Caco-2 (cell line): ENCODE measurements at regions not wholly inside any gene's neighbourhood (a gene's known extent, or its start where the extent isn't known, plus 50 kb on each side); places are given as distances from the start of the nearest gene placed in this dataset.

ENCODE experiments used
- BruUV-seq: library from RNA; stranded (reverse); fragments of 400-500 nt; replicated peaks from 2 replicates; lab custom pipeline; 2021; lab: Mats Ljungman, UMichigan
- CTCF ChIA-PET: fragments of 300-600 bp; sonication (Branson Sonifier 250); formaldehyde crosslinking; loops from one replicate; lab custom pipeline; 2022; ENCODE audit warnings: antibody characterized with exemption; lab: Charles Lee
- POLR2A ChIA-PET: fragments of 300-600 bp; sonication (Branson Sonifier 250); formaldehyde crosslinking; loops from one replicate; lab custom pipeline; 2022; ENCODE audit warnings: antibody characterized with exemption; lab: Charles Lee
- DNase-seq, 2 experiments: peaks; one replicate each; pipeline versions ENCODE4 v3.0.0 to v3.0.0-alpha.2; 2020 to 2022
- H3K27me3 ChIP-seq: replicated peaks from 2 replicates; pipeline ENCODE4 v1.6.0; 2011; ENCODE audit warnings: low read length; ENCODE audit not compliant: control insufficient read depth, insufficient read depth
- H3K36me3 ChIP-seq: 2 replicates; pipeline ENCODE4 v1.5.1; 2011; ENCODE audit warnings: low read length; ENCODE audit not compliant: control insufficient read depth, insufficient read depth
- H3K4me1 ChIP-seq: fragments of 250-450 bp; sonication (Bioruptor Pico); 2 replicates; pipeline ENCODE4 v1.5.1; 2020; ENCODE audit warnings: mild to moderate bottlenecking
- H3K4me3 ChIP-seq: 2 replicates; pipeline ENCODE4 v1.5.1; 2011; ENCODE audit warnings: low read depth, mild to moderate bottlenecking, control low read depth, low read length
- H3K9me3 ChIP-seq: fragments of 250-450 bp; sonication (Bioruptor Pico); 2 replicates; pipeline ENCODE4 v1.5.1; 2020; ENCODE audit warnings: mild to moderate bottlenecking, moderate library complexity
- H3K27ac Mint-ChIP-seq: one replicate; pipeline ENCODE4 v1.8.0; 2022; ENCODE audit warnings: mixed read lengths; ENCODE audit not compliant: unreplicated experiment
- H3K27me3 Mint-ChIP-seq: one replicate; pipeline ENCODE4 v1.8.0; 2022; ENCODE audit warnings: mixed read lengths; ENCODE audit not compliant: insufficient read depth, unreplicated experiment
- H3K36me3 Mint-ChIP-seq: one replicate; pipeline ENCODE4 v1.8.0; 2022; ENCODE audit warnings: mild to moderate bottlenecking, mixed read lengths; ENCODE audit not compliant: insufficient read depth, unreplicated experiment
- H3K4me1 Mint-ChIP-seq: one replicate; pipeline ENCODE4 v1.8.0; 2022; ENCODE audit warnings: low read depth, mixed read lengths; ENCODE audit not compliant: unreplicated experiment
- H3K4me3 Mint-ChIP-seq: one replicate; pipeline ENCODE4 v1.8.0; 2022; ENCODE audit warnings: mild to moderate bottlenecking, moderate library complexity, mixed read lengths; ENCODE audit not compliant: unreplicated experiment
- H3K9me3 Mint-ChIP-seq: one replicate; pipeline ENCODE4 v1.8.0; 2022; ENCODE audit warnings: mixed read lengths; ENCODE audit not compliant: unreplicated experiment
- CTCF ChIP-seq, 2 experiments: fragments of 200-600 bp in 1 of 2; IDR thresholded peaks; 1 replicate in 1 of 2; 2 replicates in 1 of 2; pipeline versions ENCODE4 v1.5.1 to v1.8.0; 2011 to 2022; ENCODE audit warnings: antibody characterized with exemption in 1 of 2, control low read depth in 1 of 2, inconsistent platforms in 1 of 2, low read depth in 1 of 2, low read length in 1 of 2, mild to moderate bottlenecking in 1 of 2, moderate library complexity in 1 of 2; ENCODE audit not compliant: insufficient read depth in 1 of 2, severe bottlenecking in 1 of 2, unreplicated experiment in 1 of 2
- intact Hi-C: fragments of 100-400 bp; cut with micrococcal nuclease; formaldehyde crosslinking; loops from one replicate; pipeline ENCODE4 v1.10.0; 2022; ENCODE audit not compliant: unreplicated experiment

GRCh38 chr2:9077691-9078090 lies 74.2 kb upstream of the MBOAT2 start:
- ChIA-PET POLR2A (no interaction called here), CTCF (no interaction called here)
- Histone ChIP-seq H3K4me1 (no peaks in the 10 kb centered on the region), H3K27me3 (no peaks in the 10 kb centered on the region), H3K9me3 (peaks cover 5% of the 10 kb centered on the region; the same call in 1 of the 2 replicates), H3K36me3 (no peaks in the 10 kb centered on the region), H3K4me3 (no peak overlapping the region)
- no peak overlapping the region for H3K27ac Mint-ChIP-seq
- no peak for DNase-seq
- H3K4me1 Mint-ChIP-seq, result no peaks in the 10 kb centered on the region
- H3K27me3 Mint-ChIP-seq, result no peaks in the 10 kb centered on the region
- H3K4me3 Mint-ChIP-seq, result no peak overlapping the region
- intact Hi-C loops, result no loop called here
- no TSS peak for BruUV-seq
- H3K36me3 Mint-ChIP-seq, result no peaks in the 10 kb centered on the region
- no peaks in the 10 kb centered on the region for H3K9me3 Mint-ChIP-seq
- TF ChIP-seq CTCF (IDR thresholded peaks at IDR 0.05; ENCODE audit: insufficient read depth in 1 of 2, low read depth in 1 of 2, low read length in 1 of 2, severe bottlenecking in 1 of 2, unreplicated experiment in 1 of 2), result no peak

- intact Hi-C loops, result no loop called here
Measured at GRCh38 chr2:9076755-9077154, 73.3 kb upstream of the MBOAT2 start.

GRCh38 chr2:9076210-9076609 lies 72.7 kb upstream of the MBOAT2 start:
- intact Hi-C loops, result no loop called here
- POLR2A ChIA-PET, result no interaction called here
- H3K4me3 Mint-ChIP-seq, result no peak overlapping the region

More at GRCh38 chr2:9076755-9077154, 73.3 kb upstream of the MBOAT2 start:
- Histone ChIP-seq H3K9me3 (peaks cover 2% of the 10 kb centered on the region; the same call in 1 of the 2 replicates), H3K36me3 (no peaks in the 10 kb centered on the region), H3K27me3 (no peaks in the 10 kb centered on the region), H3K4me3 (no peak overlapping the region), H3K4me1 (no peaks in the 10 kb centered on the region)
- no peak for TF ChIP-seq CTCF (IDR thresholded peaks at IDR 0.05; ENCODE audit: insufficient read depth in 1 of 2, low read depth in 1 of 2, low read length in 1 of 2, severe bottlenecking in 1 of 2, unreplicated experiment in 1 of 2)
- Mint-ChIP-seq H3K27ac (no peak overlapping the region), H3K4me1 (peaks cover 3% of the 10 kb centered on the region), H3K27me3 (no peaks in the 10 kb centered on the region), H3K4me3 (no peak overlapping the region), H3K9me3 (peaks cover under 1% of the 10 kb centered on the region), H3K36me3 (no peaks in the 10 kb centered on the region)
- ChIA-PET CTCF (no interaction called here), POLR2A (no interaction called here)
- no peak for DNase-seq
- BruUV-seq, result no TSS peak

More at GRCh38 chr2:9076210-9076609, 72.7 kb upstream of the MBOAT2 start:
- no peak for TF ChIP-seq CTCF (IDR thresholded peaks at IDR 0.05; ENCODE audit: insufficient read depth in 1 of 2, low read depth in 1 of 2, low read length in 1 of 2, severe bottlenecking in 1 of 2, unreplicated experiment in 1 of 2)
- H3K4me1 ChIP-seq, result no peaks in the 10 kb centered on the region
- no peak overlapping the region for H3K27ac Mint-ChIP-seq
- H3K27me3 Mint-ChIP-seq, result no peaks in the 10 kb centered on the region
- H3K36me3 ChIP-seq, result no peaks in the 10 kb centered on the region
- CTCF ChIA-PET, result no interaction called here
- H3K27me3 ChIP-seq, result no peaks in the 10 kb centered on the region
- H3K9me3 Mint-ChIP-seq, result peaks cover 6% of the 10 kb centered on the region
- peaks cover 2% of the 10 kb centered on the region for H3K36me3 Mint-ChIP-seq
- no peak overlapping the region for H3K4me3 ChIP-seq
- no peaks in the 10 kb centered on the region for H3K9me3 ChIP-seq
- peaks cover 8% of the 10 kb centered on the region for H3K4me1 Mint-ChIP-seq
- no TSS peak for BruUV-seq
- DNase-seq, result no peak
